ENCODE measurements at regions not wholly inside any gene's neighbourhood (a gene's known extent, or its start where the extent isn't known, plus 50 kb on each side); places are given as distances from the start of the nearest gene placed in this dataset.

DNA sequence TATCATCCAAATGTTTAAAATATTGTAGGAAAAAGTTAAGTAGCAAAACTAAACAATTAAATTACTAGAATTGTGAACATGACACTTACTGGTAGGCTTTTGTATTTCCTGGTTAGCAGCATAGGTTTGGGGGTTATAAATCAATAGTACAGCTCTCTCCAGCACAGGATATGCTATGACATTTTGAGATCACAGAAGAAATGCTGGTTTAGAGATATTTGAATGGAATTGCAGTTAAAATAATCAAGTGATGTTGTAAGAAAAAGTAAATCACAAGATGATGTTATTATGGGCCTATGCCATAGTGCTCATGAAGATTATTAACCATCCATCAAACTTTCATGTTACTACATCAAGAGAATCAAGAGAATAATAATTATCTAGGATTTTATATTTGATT is 1079.9 kb upstream of the SLIT2 start:
- TF ChIP-seq, protein P1, sequence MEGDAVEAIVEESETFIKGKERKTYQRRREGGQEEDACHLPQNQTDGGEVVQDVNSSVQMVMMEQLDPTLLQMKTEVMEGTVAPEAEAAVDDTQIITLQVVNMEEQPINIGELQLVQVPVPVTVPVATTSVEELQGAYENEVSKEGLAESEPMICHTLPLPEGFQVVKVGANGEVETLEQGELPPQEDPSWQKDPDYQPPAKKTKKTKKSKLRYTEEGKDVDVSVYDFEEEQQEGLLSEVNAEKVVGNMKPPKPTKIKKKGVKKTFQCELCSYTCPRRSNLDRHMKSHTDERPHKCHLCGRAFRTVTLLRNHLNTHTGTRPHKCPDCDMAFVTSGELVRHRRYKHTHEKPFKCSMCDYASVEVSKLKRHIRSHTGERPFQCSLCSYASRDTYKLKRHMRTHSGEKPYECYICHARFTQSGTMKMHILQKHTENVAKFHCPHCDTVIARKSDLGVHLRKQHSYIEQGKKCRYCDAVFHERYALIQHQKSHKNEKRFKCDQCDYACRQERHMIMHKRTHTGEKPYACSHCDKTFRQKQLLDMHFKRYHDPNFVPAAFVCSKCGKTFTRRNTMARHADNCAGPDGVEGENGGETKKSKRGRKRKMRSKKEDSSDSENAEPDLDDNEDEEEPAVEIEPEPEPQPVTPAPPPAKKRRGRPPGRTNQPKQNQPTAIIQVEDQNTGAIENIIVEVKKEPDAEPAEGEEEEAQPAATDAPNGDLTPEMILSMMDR (IDR thresholded peaks at IDR 0.05 in 2 of 3, conservative IDR thresholded peaks at IDR 0.05 in 1 of 3; ENCODE audit: control insufficient read depth in 2 of 3, extremely low read depth in 1 of 3, insufficient read depth in 1 of 3, low read depth in 3 of 3, low read length in 3 of 3), result no peak
- no peak for TF ChIP-seq HSF1 (IDR thresholded peaks at IDR 0.05; ENCODE audit: low read depth, low read length)
- no peak for TF ChIP-seq DPF2 (IDR thresholded peaks at IDR 0.05)
- TF ChIP-seq, protein P2, sequence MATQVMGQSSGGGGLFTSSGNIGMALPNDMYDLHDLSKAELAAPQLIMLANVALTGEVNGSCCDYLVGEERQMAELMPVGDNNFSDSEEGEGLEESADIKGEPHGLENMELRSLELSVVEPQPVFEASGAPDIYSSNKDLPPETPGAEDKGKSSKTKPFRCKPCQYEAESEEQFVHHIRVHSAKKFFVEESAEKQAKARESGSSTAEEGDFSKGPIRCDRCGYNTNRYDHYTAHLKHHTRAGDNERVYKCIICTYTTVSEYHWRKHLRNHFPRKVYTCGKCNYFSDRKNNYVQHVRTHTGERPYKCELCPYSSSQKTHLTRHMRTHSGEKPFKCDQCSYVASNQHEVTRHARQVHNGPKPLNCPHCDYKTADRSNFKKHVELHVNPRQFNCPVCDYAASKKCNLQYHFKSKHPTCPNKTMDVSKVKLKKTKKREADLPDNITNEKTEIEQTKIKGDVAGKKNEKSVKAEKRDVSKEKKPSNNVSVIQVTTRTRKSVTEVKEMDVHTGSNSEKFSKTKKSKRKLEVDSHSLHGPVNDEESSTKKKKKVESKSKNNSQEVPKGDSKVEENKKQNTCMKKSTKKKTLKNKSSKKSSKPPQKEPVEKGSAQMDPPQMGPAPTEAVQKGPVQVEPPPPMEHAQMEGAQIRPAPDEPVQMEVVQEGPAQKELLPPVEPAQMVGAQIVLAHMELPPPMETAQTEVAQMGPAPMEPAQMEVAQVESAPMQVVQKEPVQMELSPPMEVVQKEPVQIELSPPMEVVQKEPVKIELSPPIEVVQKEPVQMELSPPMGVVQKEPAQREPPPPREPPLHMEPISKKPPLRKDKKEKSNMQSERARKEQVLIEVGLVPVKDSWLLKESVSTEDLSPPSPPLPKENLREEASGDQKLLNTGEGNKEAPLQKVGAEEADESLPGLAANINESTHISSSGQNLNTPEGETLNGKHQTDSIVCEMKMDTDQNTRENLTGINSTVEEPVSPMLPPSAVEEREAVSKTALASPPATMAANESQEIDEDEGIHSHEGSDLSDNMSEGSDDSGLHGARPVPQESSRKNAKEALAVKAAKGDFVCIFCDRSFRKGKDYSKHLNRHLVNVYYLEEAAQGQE (IDR thresholded peaks at IDR 0.05; ENCODE audit: low read depth, low read length), result no peak
- no peak for TF ChIP-seq TCF7 (IDR thresholded peaks at IDR 0.05; ENCODE audit: borderline replicate concordance)
- TF ChIP-seq POLR2A (IDR thresholded peaks at IDR 0.05; ENCODE audit: low read depth, low read length), result no peak
- no peak for TF ChIP-seq NR2C1 (IDR thresholded peaks at IDR 0.05)
- no peak for TF ChIP-seq FOXM1 (IDR thresholded peaks at IDR 0.05; ENCODE audit: low read depth, low read length)
- no peak for TF ChIP-seq ZSCAN29 (IDR thresholded peaks at IDR 0.05)
- no peak for TF ChIP-seq JUNB (IDR thresholded peaks at IDR 0.05)
- no peak for TF ChIP-seq SPI1 (IDR thresholded peaks at IDR 0.05; ENCODE audit: borderline replicate concordance, insufficient read depth, low read depth, low read length)
- TF ChIP-seq ZNF217 (IDR thresholded peaks at IDR 0.05), result no peak
- TF ChIP-seq CREB1 (IDR thresholded peaks at IDR 0.05; ENCODE audit: low read depth), result no peak
- TF ChIP-seq POLR2AphosphoS2 (IDR thresholded peaks at IDR 0.05; ENCODE audit: low read depth, low read length), result no peak

Measured in GM12878 (cell line).